ENCODE measurements at regions not wholly inside any gene's neighbourhood (a gene's known extent, or its start where the extent isn't known, plus 50 kb on each side); places are given as distances from the start of the nearest gene placed in this dataset.

DNA sequence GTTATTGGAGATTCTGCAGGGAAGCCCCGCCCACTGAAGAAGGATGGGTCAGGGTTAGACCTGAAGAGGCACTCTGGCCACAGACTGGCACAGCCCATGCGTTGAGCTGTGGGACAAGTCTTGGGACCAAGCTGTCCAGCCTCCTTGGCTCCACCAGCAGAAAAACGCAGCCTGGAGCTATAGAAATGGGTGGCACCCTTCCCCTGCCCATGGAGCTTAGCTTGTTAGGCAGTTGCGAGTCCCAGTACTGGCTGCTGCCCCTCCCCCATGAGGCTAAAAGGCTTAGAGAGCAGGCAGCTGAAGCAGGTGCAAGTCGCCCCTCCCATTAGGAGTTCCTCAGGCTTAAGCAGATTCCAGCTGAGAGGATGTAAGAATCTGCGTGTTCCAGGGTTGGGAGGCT, 1124.0 kb upstream of the TMEM132C start:
- DNase-seq (ENCODE audit: insufficient read length, low spot score) = no peak
- TF ChIP-seq, protein P1, sequence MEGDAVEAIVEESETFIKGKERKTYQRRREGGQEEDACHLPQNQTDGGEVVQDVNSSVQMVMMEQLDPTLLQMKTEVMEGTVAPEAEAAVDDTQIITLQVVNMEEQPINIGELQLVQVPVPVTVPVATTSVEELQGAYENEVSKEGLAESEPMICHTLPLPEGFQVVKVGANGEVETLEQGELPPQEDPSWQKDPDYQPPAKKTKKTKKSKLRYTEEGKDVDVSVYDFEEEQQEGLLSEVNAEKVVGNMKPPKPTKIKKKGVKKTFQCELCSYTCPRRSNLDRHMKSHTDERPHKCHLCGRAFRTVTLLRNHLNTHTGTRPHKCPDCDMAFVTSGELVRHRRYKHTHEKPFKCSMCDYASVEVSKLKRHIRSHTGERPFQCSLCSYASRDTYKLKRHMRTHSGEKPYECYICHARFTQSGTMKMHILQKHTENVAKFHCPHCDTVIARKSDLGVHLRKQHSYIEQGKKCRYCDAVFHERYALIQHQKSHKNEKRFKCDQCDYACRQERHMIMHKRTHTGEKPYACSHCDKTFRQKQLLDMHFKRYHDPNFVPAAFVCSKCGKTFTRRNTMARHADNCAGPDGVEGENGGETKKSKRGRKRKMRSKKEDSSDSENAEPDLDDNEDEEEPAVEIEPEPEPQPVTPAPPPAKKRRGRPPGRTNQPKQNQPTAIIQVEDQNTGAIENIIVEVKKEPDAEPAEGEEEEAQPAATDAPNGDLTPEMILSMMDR (IDR thresholded peaks at IDR 0.05; ENCODE audit: insufficient read depth, missing control alignments) = no peak
- no peak for FAIRE-seq

DNA sequence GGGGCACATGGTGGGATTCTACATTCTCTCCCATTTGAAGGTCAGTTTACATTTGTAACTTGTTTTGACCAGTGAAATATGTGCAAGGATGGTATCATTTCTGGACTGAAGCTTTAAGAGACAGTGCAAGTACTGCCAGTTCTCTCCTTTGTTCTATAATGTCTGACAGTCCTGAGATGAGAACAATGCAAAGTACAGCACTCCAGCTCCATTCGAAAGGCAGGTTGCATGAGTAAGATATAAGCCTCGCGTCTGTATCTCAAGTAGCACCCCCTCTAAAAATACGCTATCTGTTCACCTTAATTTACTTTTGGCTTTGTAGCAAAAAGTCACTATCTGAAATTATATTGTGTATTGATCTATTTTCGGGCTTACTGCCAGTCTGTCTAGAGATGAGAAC, 1122.2 kb upstream of the TMEM132C start:
- FAIRE-seq = no peak
- TF ChIP-seq, protein P1 (IDR thresholded peaks at IDR 0.05; ENCODE audit: insufficient read depth, missing control alignments) = no peak
- no peak for DNase-seq (ENCODE audit: insufficient read length, low spot score)

DNA sequence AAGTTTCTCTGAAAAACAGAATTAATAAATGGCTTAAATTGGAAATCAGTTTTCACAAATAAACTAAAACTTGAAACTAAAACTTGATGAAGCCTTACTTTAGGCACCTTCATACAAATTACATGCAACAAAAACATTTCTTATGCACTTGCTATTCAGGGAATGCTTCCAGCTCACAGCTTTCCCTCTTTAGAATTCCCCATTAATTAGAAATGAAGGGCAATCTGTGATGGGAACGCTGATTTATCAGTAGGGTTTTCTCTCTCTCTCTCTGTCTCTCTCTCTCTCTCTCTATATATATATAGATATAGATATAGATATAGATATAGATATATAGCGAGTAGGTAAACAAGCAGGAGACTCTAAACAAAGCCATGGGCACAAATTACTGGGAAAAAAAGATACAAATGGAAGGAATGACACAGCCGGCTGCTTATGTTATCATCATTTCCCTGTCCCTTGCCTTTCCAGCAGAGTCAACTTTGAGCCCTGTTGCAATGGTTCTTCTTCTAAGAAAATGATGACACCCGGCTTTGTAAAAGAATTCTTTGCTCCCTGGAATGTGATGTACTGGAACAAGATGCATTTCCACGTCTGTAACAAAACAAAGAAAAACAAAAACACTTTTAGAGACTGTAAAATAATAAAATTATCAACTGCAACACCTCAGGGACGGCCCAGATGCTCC, 1121.6 kb upstream of the TMEM132C start:
- FAIRE-seq (no peak), DNase-seq (ENCODE audit: insufficient read length, low spot score) (no peak)
- TF ChIP-seq, protein P1 (IDR thresholded peaks at IDR 0.05; ENCODE audit: insufficient read depth, missing control alignments) = no peak

DNA sequence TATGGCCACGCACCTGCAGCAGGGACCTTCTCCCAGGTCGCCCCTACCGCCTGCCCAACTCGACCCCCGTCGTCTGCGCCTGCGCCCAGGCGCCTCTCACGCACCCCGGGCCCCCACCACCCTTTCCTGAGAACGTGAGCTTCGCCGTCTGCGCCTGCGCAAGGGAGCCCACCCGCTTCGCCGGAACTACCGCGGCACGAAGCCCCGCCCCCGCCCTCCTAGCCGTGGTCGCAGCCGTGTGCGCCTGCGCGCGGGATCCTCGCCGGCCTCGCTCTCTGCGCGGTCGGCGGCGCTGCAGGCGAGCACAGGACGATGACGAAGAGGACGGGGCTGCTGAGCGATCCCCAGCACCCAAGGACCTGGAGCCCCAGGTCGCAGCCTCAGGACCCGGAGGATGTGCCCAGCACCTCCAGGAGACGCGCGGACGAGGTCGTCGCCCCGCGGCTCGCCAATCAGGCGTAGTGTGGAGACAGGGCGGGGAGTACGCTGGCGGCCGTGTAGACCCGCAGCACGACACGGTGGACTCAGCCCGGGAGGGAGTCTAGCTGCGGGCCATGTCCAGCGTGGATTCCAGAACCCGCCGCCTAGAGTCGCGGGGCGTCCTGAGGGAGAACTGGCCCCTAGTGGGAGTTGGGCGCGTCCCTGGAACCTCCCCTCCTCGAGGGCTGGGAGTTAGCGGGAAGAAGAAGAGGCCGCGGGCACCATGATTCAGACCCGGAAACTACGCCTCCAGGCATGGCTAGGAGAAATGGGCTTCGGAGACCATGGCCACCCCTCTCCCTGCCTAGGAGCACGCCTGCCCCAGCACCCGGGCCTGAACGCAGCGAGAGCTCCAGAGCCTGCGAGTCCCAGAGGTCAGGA, 1120.8 kb upstream of the TMEM132C start:
- TF ChIP-seq, protein P1 (IDR thresholded peaks at IDR 0.05; ENCODE audit: insufficient read depth, missing control alignments) = no peak
- FAIRE-seq (no peak), DNase-seq (ENCODE audit: insufficient read length, low spot score) (peak; percentile 23)

DNA sequence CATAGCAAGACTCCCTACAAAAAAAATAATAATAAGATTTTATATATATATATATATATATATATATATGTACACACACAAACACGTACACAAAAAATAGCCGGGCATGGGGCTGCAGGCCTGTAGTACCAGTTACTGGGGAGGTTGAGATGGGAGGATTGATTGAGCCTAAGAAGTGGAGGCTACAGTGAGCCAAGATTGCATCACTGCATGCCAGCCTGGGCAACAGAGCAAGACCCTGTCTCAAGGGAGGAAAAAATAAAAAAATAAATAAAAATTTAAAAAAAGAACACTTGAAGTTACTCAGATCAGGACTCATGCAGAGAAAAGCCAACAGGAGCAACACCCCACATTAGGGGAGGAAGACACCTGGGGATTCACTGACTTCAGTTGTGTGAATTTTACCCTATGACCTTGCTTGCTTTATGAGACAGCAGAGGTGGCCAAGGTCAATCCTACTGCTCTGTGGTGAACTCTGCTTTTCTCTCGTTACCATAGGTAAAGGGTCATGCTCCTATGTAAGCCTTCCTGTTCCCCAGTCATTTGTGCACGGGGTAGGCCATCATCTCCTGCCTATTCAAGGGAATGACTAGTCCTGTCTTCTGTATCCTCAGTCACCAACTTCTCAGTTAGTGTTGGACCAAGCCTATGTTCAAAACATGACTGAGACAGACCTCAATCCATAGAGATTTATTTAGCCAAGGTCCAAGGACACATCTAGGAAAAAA, 1119.8 kb upstream of the TMEM132C start:
- TF ChIP-seq, protein P1 (IDR thresholded peaks at IDR 0.05; ENCODE audit: insufficient read depth, missing control alignments) = no peak
- DNase-seq (ENCODE audit: insufficient read length, low spot score) (no peak), FAIRE-seq (no peak)

DNA sequence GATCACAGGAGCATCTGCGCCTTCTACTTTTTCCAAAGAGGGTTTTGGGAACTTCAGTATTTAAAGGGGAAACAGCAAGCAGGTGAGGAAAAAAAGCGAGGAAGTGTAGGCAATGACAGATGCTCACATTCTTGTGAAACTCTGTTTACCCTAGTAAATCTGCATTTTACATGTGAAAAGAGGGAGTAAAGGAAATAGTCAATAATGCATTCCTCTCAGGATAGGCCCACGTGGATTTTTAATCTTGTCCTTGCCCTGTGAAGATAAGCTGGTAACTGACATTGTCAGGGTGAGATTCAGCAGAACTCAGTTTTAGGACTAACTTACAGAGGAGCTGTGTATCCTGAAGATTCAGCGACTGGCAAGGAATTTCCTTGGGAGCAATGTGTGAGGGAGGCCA, 1119.2 kb upstream of the TMEM132C start:
- TF ChIP-seq, protein P1 (IDR thresholded peaks at IDR 0.05; ENCODE audit: insufficient read depth, missing control alignments) = no peak
- FAIRE-seq = no peak
- DNase-seq (ENCODE audit: insufficient read length, low spot score) = no peak
